Thoracic aorta (tissue), 2 donors: ENCODE measurements at regions not wholly inside any gene's neighbourhood (a gene's known extent, or its start where the extent isn't known, plus 50 kb on each side); places are given as distances from the start of the nearest gene placed in this dataset.

Experiments
- ATAC-seq: fragments of 150-250 bp; one replicate; pipeline ENCODE4 v1.8.0; 2017; ENCODE audit warnings: low read depth; ENCODE audit not compliant: insufficient number of reproducible peaks, low FRiP score
- DNase-seq: peaks from one replicate; pipeline ENCODE4 v3.0.0-alpha.2; 2020; ENCODE audit warnings: low spot score
- H3K27ac ChIP-seq, 2 donors: fragments of 200-600 bp; sonication (generic); 1 replicate in 1 of 2; 2 replicates in 1 of 2; pipeline ENCODE4 v1.5.1; 2016; ENCODE audit warnings: mild to moderate bottlenecking in 2 of 2, moderate library complexity in 2 of 2
- H3K27me3 ChIP-seq: fragments of 200-600 bp; sonication (generic); replicated peaks from 2 replicates; pipeline ENCODE4 v1.6.0; 2016; ENCODE audit warnings: mild to moderate bottlenecking; ENCODE audit not compliant: insufficient read depth
- H3K36me3 ChIP-seq: fragments of 200-600 bp; sonication (generic); one replicate; pipeline ENCODE4 v1.5.1; 2016
- H3K4me1 ChIP-seq, 2 donors: fragments of 200-600 bp; sonication (generic); 1 replicate in 1 of 2; 2 replicates in 1 of 2; pipeline versions ENCODE4 v1.5.1 to v1.6.0; 2016; ENCODE audit warnings: low read depth in 2 of 2, mild to moderate bottlenecking in 1 of 2; ENCODE audit not compliant: control insufficient read depth in 1 of 2
- H3K4me3 ChIP-seq: fragments of 200-600 bp; sonication (generic); 2 replicates; pipeline ENCODE4 v1.5.1; 2016; ENCODE audit warnings: mild to moderate bottlenecking
- H3K9me3 ChIP-seq: fragments of 200-600 bp; sonication (generic); 2 replicates; pipeline ENCODE4 v1.5.1; 2016
- CTCF ChIP-seq: fragments of 200-600 bp; sonication (generic); IDR thresholded peaks from one replicate; pipeline ENCODE4 v1.5.1; 2019; ENCODE audit warnings: antibody characterized with exemption

GRCh38 chr2:120465012-120465700 lies 119.2 kb downstream of the INHBB start:
- Histone ChIP-seq H3K27ac (no peak overlapping the region), H3K4me1 (peaks cover 10 to 18% of the 10 kb centered on the region in 2 donors), H3K27me3 (no peaks in the 10 kb centered on the region), H3K36me3 (no peaks in the 10 kb centered on the region), H3K4me3 (no peak overlapping the region), H3K9me3 (no peaks in the 10 kb centered on the region)
- DNase-seq (no peak), ATAC-seq (no peak)
- no peak for TF ChIP-seq CTCF

- Histone ChIP-seq H3K9me3 (no peaks in the 10 kb centered on the region), H3K4me3 (no peak overlapping the region), H3K27me3 (no peaks in the 10 kb centered on the region), H3K36me3 (no peaks in the 10 kb centered on the region), H3K4me1 (peaks cover 11 to 22% of the 10 kb centered on the region in 2 donors), H3K27ac (no peak overlapping the region)
- TF ChIP-seq CTCF, result no peak
- ATAC-seq, result no peak
- DNase-seq, result no peak
These were observed 119.7 kb downstream of the INHBB start for GRCh38 chr2:120465701-120465988.

- Histone ChIP-seq H3K4me1 (peaks cover 16 to 27% of the 10 kb centered on the region in 2 donors), H3K4me3 (no peak overlapping the region), H3K9me3 (no peaks in the 10 kb centered on the region), H3K27ac (no peak overlapping the region), H3K27me3 (no peaks in the 10 kb centered on the region), H3K36me3 (no peaks in the 10 kb centered on the region)
- DNase-seq (no peak), ATAC-seq (no peak)
- no peak for TF ChIP-seq CTCF
These were observed 120.2 kb downstream of the INHBB start for GRCh38 chr2:120465989-120466703.

GRCh38 chr2:120466704-120467054 lies 120.7 kb downstream of the INHBB start:
- no peak for TF ChIP-seq CTCF
- no peak for DNase-seq
- no peak for ATAC-seq

GRCh38 chr2:120468136-120468535 lies 122.2 kb downstream of the INHBB start:
- H3K9me3 ChIP-seq, result no peaks in the 10 kb centered on the region
- H3K36me3 ChIP-seq, result no peaks in the 10 kb centered on the region
- DNase-seq (no peak), ATAC-seq (no peak)
- no peak overlapping the region for H3K4me3 ChIP-seq
- H3K4me1 ChIP-seq, result peaks cover 19 to 47% of the 10 kb centered on the region in 2 donors
- no peaks in the 10 kb centered on the region for H3K27me3 ChIP-seq
- H3K27ac ChIP-seq, result no peak overlapping the region
- TF ChIP-seq CTCF, result no peak

More at GRCh38 chr2:120466704-120467054, 120.7 kb downstream of the INHBB start:
- no peaks in the 10 kb centered on the region for H3K27me3 ChIP-seq
- H3K27ac ChIP-seq, result no peak overlapping the region
- H3K4me1 ChIP-seq, result peaks cover 19 to 32% of the 10 kb centered on the region in 2 donors
- no peak overlapping the region for H3K4me3 ChIP-seq
- no peaks in the 10 kb centered on the region for H3K36me3 ChIP-seq
- no peaks in the 10 kb centered on the region for H3K9me3 ChIP-seq
